ENCODE measurements at regions not wholly inside any gene's neighbourhood (a gene's known extent, or its start where the extent isn't known, plus 50 kb on each side); places are given as distances from the start of the nearest gene placed in this dataset.

DNA sequence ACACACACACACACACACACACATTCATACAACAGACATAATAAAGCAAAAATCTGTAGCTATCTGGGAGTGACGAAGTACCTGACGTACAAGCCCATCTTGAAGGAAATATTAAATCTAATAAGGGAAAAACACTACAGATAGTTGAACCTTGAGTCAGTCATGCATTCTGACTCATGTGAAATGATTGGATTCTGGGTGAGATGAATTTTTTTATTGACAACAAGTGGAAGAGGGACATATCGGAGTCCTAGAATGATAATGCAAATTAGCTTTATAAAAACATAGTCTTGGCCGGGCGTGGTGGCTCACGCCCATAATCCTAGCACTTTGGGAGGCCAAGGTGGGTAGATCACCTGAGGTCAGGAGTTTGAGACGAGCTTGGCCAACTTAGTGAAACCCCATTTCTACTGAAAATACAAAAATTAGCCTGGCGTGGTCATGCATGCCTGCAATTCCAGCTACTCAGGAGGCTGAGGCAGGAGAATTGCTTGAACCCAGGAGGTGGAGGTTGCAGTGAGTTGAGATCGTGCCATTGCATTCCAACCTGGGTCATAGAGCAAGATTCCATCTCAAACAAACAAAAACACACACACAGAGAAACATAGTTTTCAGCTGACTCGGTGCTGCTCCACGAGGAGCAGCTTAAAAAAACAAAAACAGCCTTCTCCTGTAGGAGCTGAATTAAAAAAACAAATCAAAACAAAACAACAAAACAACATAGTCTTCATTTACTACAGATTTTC lies 154.4 kb upstream of the MKLN1 start:
- TF ChIP-seq, protein P1, sequence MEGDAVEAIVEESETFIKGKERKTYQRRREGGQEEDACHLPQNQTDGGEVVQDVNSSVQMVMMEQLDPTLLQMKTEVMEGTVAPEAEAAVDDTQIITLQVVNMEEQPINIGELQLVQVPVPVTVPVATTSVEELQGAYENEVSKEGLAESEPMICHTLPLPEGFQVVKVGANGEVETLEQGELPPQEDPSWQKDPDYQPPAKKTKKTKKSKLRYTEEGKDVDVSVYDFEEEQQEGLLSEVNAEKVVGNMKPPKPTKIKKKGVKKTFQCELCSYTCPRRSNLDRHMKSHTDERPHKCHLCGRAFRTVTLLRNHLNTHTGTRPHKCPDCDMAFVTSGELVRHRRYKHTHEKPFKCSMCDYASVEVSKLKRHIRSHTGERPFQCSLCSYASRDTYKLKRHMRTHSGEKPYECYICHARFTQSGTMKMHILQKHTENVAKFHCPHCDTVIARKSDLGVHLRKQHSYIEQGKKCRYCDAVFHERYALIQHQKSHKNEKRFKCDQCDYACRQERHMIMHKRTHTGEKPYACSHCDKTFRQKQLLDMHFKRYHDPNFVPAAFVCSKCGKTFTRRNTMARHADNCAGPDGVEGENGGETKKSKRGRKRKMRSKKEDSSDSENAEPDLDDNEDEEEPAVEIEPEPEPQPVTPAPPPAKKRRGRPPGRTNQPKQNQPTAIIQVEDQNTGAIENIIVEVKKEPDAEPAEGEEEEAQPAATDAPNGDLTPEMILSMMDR (IDR thresholded peaks at IDR 0.05): no peak

DNA sequence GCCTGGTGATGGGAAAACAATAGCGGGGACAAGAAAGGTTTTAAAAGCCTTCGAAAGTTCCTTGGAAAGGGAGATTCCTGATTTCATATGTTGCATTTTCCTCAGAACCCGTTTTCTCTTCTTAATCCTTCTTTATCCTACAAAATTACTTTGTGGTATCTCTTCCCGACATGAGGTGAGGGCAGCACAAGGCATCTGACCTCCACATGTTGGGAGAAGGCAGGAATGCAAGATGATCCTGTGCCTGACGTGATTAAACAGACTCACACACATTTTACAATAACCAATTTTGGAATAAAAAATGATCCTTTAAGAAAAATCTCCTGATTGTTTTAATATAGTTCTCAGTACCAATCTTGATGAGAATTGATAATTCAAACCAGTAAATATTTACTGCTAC lies 153.3 kb upstream of the MKLN1 start:
- TF ChIP-seq, protein P1 (IDR thresholded peaks at IDR 0.05): no peak

DNA sequence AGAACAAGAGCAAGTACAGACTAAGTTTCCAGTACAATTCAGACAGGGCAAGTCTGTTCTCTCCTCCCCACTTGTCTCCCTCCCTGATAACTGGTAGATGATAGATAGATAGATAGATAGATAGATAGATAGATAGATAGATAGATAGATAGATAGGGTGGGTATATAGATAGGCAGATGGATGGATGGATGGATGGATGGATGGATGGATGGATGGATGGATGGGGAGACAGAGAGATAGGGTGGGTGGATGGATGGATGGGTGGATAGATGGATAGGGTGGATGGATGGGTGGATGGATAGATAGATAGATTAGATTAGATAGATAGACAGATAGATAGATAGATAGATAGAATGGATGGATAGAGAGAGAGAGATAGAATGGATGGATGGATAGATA lies 152.8 kb upstream of the MKLN1 start:
- TF ChIP-seq, protein P1 (IDR thresholded peaks at IDR 0.05): no peak

DNA sequence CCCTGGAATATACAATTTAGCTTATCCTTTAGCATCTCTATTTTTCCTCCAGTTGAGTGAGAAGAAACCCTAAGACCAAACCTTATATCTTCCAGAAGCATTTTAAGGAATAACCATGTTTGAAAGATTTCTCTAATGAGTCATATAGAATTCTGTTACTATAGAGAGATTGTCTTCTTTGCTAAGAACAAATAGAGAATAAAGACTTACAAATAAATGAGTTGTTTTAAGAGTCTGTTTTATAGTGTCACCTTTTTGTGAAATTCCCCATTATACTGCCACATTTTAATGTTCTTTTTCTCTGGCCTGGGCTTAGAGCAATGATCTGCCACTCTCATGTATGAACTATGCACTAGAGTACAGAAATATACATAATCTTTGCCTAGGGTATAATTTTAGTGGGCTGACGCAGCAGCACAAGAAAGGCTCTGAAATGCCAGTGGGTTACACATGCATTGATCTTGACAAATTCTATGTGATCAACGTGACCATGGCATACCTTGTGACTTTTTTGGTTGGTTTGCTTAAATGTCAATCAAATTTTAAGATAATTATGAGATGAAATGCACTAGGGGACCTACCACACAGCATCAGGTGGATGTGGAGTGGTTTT lies 145.1 kb upstream of the MKLN1 start:
- TF ChIP-seq, protein P1 (IDR thresholded peaks at IDR 0.05): no peak

DNA sequence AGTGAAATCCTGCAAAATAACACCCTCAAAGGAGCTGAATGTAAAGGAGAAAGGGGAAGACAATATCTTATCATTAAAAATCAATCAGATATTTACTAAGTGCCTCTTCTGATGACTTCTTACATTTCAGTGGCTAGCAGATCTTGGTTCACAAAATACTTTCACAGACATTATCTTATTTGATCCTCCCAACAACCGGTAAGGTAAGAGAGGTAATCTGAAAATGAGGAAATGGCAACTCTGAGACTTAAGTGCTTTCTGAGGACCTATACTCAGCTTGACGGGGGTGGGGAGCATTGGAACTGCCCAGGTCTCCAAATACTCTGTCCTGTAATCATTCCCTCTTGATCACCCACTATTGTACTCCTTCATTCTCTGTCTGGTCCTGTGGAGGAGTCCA lies 144.6 kb upstream of the MKLN1 start:
- TF ChIP-seq, protein P1 (IDR thresholded peaks at IDR 0.05): no peak

DNA sequence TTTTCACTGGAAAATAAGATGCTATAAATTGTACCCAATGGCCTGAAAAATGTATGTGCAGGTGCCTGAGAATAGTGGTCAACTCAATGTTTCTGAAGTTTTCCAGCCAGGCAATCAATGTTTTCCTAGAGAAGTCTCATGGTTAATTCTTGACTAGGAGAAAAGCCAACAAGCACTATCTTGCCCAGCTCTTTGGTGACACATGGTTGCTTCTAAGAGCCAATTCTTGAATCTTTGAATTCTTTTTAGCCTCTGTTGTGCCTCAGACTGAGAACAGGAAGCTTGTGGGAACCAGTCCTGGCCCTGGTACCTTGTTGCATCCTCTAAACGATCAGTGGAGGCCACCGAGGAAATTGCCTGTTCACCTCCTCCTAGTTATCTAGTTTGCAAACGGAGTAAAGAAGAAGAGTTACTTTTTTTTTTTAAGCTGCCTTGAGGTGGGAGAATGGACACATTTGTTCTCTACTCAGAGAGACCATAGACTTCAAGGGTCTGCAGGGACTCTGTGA lies 144.0 kb upstream of the MKLN1 start:
- TF ChIP-seq, protein P1 (IDR thresholded peaks at IDR 0.05): no peak

DNA sequence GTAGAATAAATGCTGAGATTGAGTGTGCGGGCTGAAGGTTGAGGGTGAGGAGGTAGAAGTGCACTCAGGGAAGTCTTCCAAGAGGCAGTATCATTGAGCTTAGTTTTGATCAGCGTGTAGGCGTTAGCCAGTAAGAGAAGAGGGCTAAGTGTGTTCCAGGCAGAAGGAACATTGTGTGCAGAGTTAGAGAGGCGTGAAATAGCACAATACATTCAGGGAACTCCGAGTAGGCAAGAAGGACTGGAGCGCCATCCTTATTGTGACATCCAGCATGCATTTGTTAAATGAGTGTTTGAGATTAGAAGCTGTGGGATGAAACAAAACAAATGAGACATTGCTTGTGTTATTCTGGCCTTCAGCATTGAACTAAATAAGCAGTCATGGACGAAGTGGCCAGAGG lies 140.9 kb upstream of the MKLN1 start:
- TF ChIP-seq, protein P1 (IDR thresholded peaks at IDR 0.05): no peak

All from LNCAP (cell line).